A549 (cell line): ENCODE measurements at regions not wholly inside any gene's neighbourhood (a gene's known extent, or its start where the extent isn't known, plus 50 kb on each side); places are given as distances from the start of the nearest gene placed in this dataset.

Experiments
- ATAC-seq, 2 experiments: fragments of 200-7000 bp in 1 of 2; fragments of >200 bp in 1 of 2; cut with Nextera tagmentation in 1 of 2; cut with Tn5 transposase in 1 of 2; 3 replicates each; pipeline versions ENCODE4 v1.8.0 to v1.9.1; 2018 to 2020; ENCODE audit warnings: mild to moderate bottlenecking in 1 of 2, moderate library complexity in 1 of 2
- CTCF ChIA-PET: fragments of 300-600 bp; sonication (Branson Sonifier 250); formaldehyde crosslinking; extraction: SDS; loops from one replicate; lab custom pipeline; 2021; ENCODE audit warnings: antibody characterized with exemption, inconsistent platforms; lab: Yijun Ruan, JAX
- POLR2A ChIA-PET: fragments of 350-600 bp; formaldehyde crosslinking; extraction: SDS; loops from one replicate; lab custom pipeline; 2021; ENCODE audit warnings: antibody characterized with exemption, inconsistent platforms; lab: Yijun Ruan, JAX
- DNase-seq, 2 experiments: peaks; one replicate each; pipeline versions ENCODE4 v3.0.0 to v3.0.0-alpha.2; 2011 to 2016; ENCODE audit warnings: low read depth in 1 of 2, low spot score in 1 of 2
- FAIRE-seq: peaks from 2 replicates; lab custom pipeline; 2011; peaks lifted over from hg19 to GRCh38; lab: Jason Lieb, UNC
- H3K27ac ChIP-seq, 2 experiments: fragments of >200 bp; sonication (Bioruptor Twin); formaldehyde crosslinking; 3 replicates each; pipeline ENCODE4 v1.5.1; 2016 to 2017
- H3K4me1 ChIP-seq: fragments of >200 bp; sonication (Bioruptor Twin); formaldehyde crosslinking; 3 replicates; pipeline ENCODE4 v1.6.1; 2016
- H3K4me2 ChIP-seq: fragments of >200 bp; sonication (Bioruptor Twin); formaldehyde crosslinking; 3 replicates; pipeline ENCODE4 v1.6.1; 2016
- H3K4me3 ChIP-seq: fragments of >200 bp; sonication (Bioruptor Twin); formaldehyde crosslinking; 3 replicates; pipeline ENCODE4 v1.5.1; 2016
- H3K9me3 ChIP-seq: fragments of >200 bp; sonication (Bioruptor Twin); formaldehyde crosslinking; 3 replicates; pipeline ENCODE4 v1.6.1; 2016
- CBX8 ChIP-seq: fragments of 200-600 bp; sonication (generic); IDR thresholded peaks from 2 replicates; pipeline ENCODE4 v1.6.1; 2016
- CHD4 ChIP-seq: fragments of 200-600 bp; sonication (generic); IDR thresholded peaks from 2 replicates; pipeline ENCODE4 v1.6.1; 2016; ENCODE audit warnings: antibody characterized with exemption, mild to moderate bottlenecking, borderline replicate concordance
- EP300 ChIP-seq, 2 experiments: fragments of >200 bp; sonication (Bioruptor Twin); formaldehyde crosslinking; IDR thresholded peaks; 2 replicates in 1 of 2; 3 replicates in 1 of 2; pipeline ENCODE4 v1.6.1; 2016 to 2017
- ESRRA ChIP-seq: fragments of 150-350 bp; IDR thresholded peaks from 2 replicates; pipeline ENCODE4 v1.6.1; 2014; ENCODE audit warnings: mild to moderate bottlenecking, low read length, borderline replicate concordance
- GATA3 ChIP-seq: IDR thresholded peaks from 2 replicates; pipeline ENCODE4 v1.6.1; 2012; ENCODE audit warnings: borderline replicate concordance
- HDAC2 ChIP-seq: fragments of 200-600 bp; sonication (generic); IDR thresholded peaks from 2 replicates; pipeline ENCODE4 v1.6.1; 2016
- HOXA7 ChIP-seq: fragments of 250-450 bp; sonication (Bioruptor Pico); IDR thresholded peaks from 2 replicates; pipeline ENCODE4 v1.5.0; 2020; ENCODE audit warnings: mild to moderate bottlenecking, moderate library complexity
- KDM5A ChIP-seq: fragments of 200-600 bp; sonication (generic); IDR thresholded peaks from 2 replicates; pipeline ENCODE4 v1.6.1; 2016; ENCODE audit warnings: antibody characterized with exemption, mild to moderate bottlenecking
- MYC ChIP-seq: IDR thresholded peaks from 2 replicates; pipeline ENCODE4 v1.6.1; 2012; ENCODE audit warnings: mild to moderate bottlenecking, inconsistent platforms, low read length, improper control_type of control experiment, borderline replicate concordance
- NFE2L2 ChIP-seq: fragments of 150-350 bp; conservative IDR thresholded peaks from 2 replicates; pipeline ENCODE4 v1.6.1; 2014; ENCODE audit warnings: low read length
- POLR2A ChIP-seq: IDR thresholded peaks from 2 replicates; pipeline ENCODE4 v1.6.1; 2012; ENCODE audit warnings: mild to moderate bottlenecking, low read length
- POLR2AphosphoS2 ChIP-seq: conservative IDR thresholded peaks from 2 replicates; pipeline ENCODE4 v1.6.1; 2012; ENCODE audit warnings: low read length, improper control_type of control experiment, inconsistent platforms
- RCOR1 ChIP-seq: fragments of 150-350 bp; IDR thresholded peaks from 2 replicates; pipeline ENCODE4 v1.6.1; 2014; ENCODE audit warnings: antibody characterized with exemption, low read length, low read depth
- RNF2 ChIP-seq: fragments of 200-600 bp; sonication (generic); IDR thresholded peaks from 2 replicates; pipeline ENCODE4 v1.6.1; 2016; ENCODE audit warnings: low read depth, mild to moderate bottlenecking, antibody characterized with exemption, moderate library complexity, borderline replicate concordance
- SREBF2 ChIP-seq: fragments of 450-650 bp; IDR thresholded peaks from 2 replicates; pipeline ENCODE4 v1.6.1; 2014; ENCODE audit warnings: mild to moderate bottlenecking, moderate library complexity
- WGBS: methylation state at CpG from one replicate; pipeline ENCODE4 v1.1.6; 2017; ENCODE audit errors: missing lambda C conversion rate; 5-methylcytosine and 5-hydroxymethylcytosine counted together
- TF ChIP-seq, protein P1 (sequence below): fragments of 200-600 bp; sonication (generic); IDR thresholded peaks from 2 replicates; pipeline ENCODE4 v1.6.1; 2016; ENCODE audit warnings: antibody characterized with exemption, mild to moderate bottlenecking, moderate library complexity
- TF ChIP-seq, protein P2 (sequence below): fragments of 150-350 bp; IDR thresholded peaks from 2 replicates; pipeline ENCODE4 v1.6.1; 2014; ENCODE audit warnings: low read depth, mild to moderate bottlenecking, low read length
- TF ChIP-seq, protein P3 (sequence below): fragments of >200 bp; sonication (Bioruptor Twin); formaldehyde crosslinking; IDR thresholded peaks from 3 replicates; pipeline ENCODE4 v1.5.1; 2016
- TF ChIP-seq, protein P4 (sequence below): fragments of >200 bp; sonication (Bioruptor Twin); formaldehyde crosslinking; IDR thresholded peaks from 3 replicates; pipeline ENCODE4 v1.6.1; 2016
- TF ChIP-seq, protein P5 (sequence below): IDR thresholded peaks from 2 replicates; pipeline ENCODE4 v1.6.1; 2012; ENCODE audit warnings: low read depth, borderline replicate concordance
- TF ChIP-seq, protein P6 (sequence below): IDR thresholded peaks from 2 replicates; pipeline ENCODE4 v1.6.1; 2012
- TF ChIP-seq, protein P7 (sequence below): fragments of 250-450 bp; sonication (Bioruptor Pico); IDR thresholded peaks from 2 replicates; pipeline ENCODE4 v1.5.0; 2020; ENCODE audit warnings: low read depth, mild to moderate bottlenecking, moderate library complexity

DNA sequence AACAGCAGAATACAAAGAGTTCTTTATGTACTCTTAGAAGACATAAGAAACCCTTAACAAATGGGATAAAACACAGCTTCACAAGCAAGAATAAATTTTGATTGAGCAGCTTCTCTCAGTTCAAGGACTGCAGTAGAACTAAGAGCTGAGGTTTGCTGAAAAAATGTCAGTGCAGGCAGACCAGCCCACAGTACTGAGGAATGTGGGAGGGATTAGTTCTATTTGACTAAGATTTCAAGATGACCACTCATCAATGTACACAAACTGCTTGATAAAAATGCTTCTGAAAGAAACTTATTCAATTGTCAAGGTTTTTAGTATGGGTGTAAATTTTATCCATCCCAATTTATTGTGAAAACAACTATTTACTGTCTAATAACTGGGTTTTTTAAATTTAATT is 138.4 kb downstream of the SEC23A start:
- FAIRE-seq, result no peak
- no peak overlapping the region for H3K4me3 ChIP-seq
- ChIA-PET POLR2A (no interaction called here), CTCF (interaction anchor here (0.8 kb wide), 1 partner anchor 48 kb away, joined by 4 read pairs; no protein-coding TSS in a partner anchor)
- H3K4me1 ChIP-seq, result no peaks in the 10 kb centered on the region
- peak; percentile 68 to 84; a peak in 4 of 6 replicates for ATAC-seq
- H3K4me2 ChIP-seq, result no peak overlapping the region
- H3K9me3 ChIP-seq, result no peaks in the 10 kb centered on the region
- no peak overlapping the region for H3K27ac ChIP-seq
- peak in 1 of 2 experiments; percentile 14 for DNase-seq
- TF ChIP-seq CHD4, result no peak
- no peak for TF ChIP-seq GATA3
- TF ChIP-seq SREBF2, result no peak
- TF ChIP-seq, protein P1, sequence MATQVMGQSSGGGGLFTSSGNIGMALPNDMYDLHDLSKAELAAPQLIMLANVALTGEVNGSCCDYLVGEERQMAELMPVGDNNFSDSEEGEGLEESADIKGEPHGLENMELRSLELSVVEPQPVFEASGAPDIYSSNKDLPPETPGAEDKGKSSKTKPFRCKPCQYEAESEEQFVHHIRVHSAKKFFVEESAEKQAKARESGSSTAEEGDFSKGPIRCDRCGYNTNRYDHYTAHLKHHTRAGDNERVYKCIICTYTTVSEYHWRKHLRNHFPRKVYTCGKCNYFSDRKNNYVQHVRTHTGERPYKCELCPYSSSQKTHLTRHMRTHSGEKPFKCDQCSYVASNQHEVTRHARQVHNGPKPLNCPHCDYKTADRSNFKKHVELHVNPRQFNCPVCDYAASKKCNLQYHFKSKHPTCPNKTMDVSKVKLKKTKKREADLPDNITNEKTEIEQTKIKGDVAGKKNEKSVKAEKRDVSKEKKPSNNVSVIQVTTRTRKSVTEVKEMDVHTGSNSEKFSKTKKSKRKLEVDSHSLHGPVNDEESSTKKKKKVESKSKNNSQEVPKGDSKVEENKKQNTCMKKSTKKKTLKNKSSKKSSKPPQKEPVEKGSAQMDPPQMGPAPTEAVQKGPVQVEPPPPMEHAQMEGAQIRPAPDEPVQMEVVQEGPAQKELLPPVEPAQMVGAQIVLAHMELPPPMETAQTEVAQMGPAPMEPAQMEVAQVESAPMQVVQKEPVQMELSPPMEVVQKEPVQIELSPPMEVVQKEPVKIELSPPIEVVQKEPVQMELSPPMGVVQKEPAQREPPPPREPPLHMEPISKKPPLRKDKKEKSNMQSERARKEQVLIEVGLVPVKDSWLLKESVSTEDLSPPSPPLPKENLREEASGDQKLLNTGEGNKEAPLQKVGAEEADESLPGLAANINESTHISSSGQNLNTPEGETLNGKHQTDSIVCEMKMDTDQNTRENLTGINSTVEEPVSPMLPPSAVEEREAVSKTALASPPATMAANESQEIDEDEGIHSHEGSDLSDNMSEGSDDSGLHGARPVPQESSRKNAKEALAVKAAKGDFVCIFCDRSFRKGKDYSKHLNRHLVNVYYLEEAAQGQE, result no peak
- TF ChIP-seq RNF2, result no peak
- TF ChIP-seq NFE2L2, result no peak
- TF ChIP-seq, protein P2, sequence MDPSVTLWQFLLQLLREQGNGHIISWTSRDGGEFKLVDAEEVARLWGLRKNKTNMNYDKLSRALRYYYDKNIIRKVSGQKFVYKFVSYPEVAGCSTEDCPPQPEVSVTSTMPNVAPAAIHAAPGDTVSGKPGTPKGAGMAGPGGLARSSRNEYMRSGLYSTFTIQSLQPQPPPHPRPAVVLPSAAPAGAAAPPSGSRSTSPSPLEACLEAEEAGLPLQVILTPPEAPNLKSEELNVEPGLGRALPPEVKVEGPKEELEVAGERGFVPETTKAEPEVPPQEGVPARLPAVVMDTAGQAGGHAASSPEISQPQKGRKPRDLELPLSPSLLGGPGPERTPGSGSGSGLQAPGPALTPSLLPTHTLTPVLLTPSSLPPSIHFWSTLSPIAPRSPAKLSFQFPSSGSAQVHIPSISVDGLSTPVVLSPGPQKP, result no peak
- TF ChIP-seq HDAC2, result no peak
- TF ChIP-seq, protein P3, sequence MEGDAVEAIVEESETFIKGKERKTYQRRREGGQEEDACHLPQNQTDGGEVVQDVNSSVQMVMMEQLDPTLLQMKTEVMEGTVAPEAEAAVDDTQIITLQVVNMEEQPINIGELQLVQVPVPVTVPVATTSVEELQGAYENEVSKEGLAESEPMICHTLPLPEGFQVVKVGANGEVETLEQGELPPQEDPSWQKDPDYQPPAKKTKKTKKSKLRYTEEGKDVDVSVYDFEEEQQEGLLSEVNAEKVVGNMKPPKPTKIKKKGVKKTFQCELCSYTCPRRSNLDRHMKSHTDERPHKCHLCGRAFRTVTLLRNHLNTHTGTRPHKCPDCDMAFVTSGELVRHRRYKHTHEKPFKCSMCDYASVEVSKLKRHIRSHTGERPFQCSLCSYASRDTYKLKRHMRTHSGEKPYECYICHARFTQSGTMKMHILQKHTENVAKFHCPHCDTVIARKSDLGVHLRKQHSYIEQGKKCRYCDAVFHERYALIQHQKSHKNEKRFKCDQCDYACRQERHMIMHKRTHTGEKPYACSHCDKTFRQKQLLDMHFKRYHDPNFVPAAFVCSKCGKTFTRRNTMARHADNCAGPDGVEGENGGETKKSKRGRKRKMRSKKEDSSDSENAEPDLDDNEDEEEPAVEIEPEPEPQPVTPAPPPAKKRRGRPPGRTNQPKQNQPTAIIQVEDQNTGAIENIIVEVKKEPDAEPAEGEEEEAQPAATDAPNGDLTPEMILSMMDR, result no peak
- TF ChIP-seq ESRRA, result no peak
- TF ChIP-seq HOXA7 (CRISPR knock-in tag), result no peak
- no peak for TF ChIP-seq EP300 (IDR thresholded peaks at IDR 0.05)
- TF ChIP-seq KDM5A, result no peak
- no peak for TF ChIP-seq POLR2A
- TF ChIP-seq, protein P4, sequence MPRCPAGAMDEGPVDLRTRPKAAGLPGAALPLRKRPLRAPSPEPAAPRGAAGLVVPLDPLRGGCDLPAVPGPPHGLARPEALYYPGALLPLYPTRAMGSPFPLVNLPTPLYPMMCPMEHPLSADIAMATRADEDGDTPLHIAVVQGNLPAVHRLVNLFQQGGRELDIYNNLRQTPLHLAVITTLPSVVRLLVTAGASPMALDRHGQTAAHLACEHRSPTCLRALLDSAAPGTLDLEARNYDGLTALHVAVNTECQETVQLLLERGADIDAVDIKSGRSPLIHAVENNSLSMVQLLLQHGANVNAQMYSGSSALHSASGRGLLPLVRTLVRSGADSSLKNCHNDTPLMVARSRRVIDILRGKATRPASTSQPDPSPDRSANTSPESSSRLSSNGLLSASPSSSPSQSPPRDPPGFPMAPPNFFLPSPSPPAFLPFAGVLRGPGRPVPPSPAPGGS, result no peak

DNA sequence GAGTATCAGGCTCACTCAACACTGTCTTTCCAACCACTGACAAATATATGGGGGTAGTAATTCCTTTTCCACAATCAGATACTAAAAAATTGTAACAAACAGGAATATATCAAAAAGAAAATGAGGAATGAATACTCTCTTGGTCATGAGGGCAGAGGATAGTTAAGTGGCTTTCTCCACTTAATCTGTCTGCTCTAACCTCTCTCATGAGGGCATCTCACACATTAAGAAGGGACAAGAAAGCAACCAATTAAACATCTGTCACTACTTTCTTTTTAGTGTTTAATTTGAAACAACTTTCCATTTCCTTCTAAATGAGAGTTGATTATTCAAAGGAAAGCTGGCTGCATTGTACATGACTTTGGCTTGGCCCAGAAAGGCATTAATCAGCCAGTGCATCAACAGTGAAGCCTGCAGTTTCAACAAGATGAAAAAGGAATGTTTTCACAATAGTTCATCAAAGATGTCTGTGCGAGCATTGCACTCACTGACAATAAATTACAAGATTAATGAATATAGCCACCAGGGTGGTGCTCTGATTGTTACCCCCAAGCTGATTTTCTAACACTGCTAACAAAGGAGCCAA is 142.0 kb downstream of the SEC23A start:
- CTCF ChIA-PET, result no interaction called here
- POLR2A ChIA-PET, result no interaction called here
- ATAC-seq, result no peak

More for the DNA sequence above, 142.0 kb downstream of the SEC23A start:
- 24% methylated on average over 1 of the region's 1 CpG for WGBS
- TF ChIP-seq POLR2AphosphoS2 (no peak), RCOR1 (no peak), MYC (no peak), CBX8 (no peak), CHD4 (no peak)
- TF ChIP-seq, protein P5, sequence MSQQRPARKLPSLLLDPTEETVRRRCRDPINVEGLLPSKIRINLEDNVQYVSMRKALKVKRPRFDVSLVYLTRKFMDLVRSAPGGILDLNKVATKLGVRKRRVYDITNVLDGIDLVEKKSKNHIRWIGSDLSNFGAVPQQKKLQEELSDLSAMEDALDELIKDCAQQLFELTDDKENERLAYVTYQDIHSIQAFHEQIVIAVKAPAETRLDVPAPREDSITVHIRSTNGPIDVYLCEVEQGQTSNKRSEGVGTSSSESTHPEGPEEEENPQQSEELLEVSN, result no peak
- TF ChIP-seq, protein P6, sequence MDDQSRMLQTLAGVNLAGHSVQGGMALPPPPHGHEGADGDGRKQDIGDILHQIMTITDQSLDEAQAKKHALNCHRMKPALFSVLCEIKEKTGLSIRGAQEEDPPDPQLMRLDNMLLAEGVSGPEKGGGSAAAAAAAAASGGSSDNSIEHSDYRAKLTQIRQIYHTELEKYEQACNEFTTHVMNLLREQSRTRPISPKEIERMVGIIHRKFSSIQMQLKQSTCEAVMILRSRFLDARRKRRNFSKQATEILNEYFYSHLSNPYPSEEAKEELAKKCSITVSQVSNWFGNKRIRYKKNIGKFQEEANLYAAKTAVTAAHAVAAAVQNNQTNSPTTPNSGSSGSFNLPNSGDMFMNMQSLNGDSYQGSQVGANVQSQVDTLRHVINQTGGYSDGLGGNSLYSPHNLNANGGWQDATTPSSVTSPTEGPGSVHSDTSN, result no peak
- TF ChIP-seq, protein P7, sequence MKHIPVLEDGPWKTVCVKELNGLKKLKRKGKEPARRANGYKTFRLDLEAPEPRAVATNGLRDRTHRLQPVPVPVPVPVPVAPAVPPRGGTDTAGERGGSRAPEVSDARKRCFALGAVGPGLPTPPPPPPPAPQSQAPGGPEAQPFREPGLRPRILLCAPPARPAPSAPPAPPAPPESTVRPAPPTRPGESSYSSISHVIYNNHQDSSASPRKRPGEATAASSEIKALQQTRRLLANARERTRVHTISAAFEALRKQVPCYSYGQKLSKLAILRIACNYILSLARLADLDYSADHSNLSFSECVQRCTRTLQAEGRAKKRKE (CRISPR knock-in tag), result no peak
- Histone ChIP-seq H3K4me3 (no peak overlapping the region), H3K27ac (no peak overlapping the region), H3K9me3 (no peaks in the 10 kb centered on the region), H3K4me2 (no peak overlapping the region), H3K4me1 (no peaks in the 10 kb centered on the region)
- DNase-seq, result no peak
- peak; percentile 72 for FAIRE-seq
